HG02938 (cell line): ENCODE measurements at regions not wholly inside any gene's neighbourhood (a gene's known extent, or its start where the extent isn't known, plus 50 kb on each side); places are given as distances from the start of the nearest gene placed in this dataset.

Experiments used
- ATAC-seq: cut with Tn5 transposase; IDR thresholded peaks from one replicate; pipeline ENCODE4 v1.9.1; 2021; ENCODE audit warnings: mild to moderate bottlenecking, moderate library complexity; ENCODE audit not compliant: unreplicated experiment

DNA sequence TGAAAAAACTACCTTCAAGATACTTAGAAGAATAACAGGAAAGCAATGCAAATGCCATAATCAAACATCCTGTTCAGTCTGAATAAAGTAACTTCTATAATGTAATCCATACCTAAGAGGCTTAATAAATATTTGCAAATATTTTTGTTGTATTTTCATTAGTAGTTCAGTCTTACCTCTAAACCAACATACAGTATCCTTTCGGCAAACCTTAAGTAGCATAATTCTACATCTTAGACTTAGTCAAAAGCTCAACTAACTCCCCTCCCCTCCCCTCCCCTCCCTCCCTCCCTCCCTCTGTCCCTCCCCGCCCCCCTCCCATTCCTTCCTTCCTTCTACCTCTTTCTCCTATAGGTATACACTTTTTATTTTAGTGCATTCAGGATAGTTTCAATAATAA is 1373.2 kb downstream of the SUCLG1 start:
- no peak for ATAC-seq

DNA sequence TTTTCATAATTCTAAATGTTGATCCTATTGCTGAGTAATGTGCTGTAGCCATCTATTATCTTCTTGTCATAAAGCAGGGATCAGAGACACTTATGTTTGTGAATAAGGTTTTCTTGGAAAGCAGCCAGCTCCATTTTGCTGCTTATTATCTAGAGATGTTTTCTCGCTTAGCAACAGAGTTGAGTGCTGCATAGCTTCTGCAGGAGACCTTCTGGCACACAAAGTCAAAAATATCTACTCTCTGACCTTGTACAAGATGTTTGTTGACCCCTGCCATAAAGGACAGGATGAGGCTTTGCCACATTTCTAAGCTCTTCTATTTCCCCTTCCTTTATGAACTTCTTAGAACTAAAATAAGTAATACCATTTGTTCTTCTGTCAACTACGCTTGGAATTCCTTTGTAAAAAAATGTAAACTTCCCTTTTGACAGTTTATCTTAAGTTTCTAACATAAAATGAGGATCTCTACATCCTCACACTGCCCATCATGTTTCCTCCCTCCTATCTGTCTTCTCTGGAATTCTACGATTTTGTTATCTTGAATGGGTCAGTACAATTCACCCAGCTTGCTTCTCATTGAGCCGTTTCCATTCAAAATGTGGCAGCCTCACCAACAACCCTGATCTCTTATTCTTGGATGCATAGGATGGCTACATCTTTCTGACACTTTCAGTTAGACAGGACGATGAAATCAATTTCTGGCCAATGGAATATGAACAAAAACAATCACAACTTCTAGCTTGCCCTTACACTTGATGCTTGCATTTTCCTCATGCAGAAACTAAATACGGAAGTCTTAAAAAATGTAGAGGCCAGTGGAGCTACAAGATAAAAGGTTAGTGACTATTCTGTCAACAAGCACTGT is 1377.0 kb downstream of the SUCLG1 start:
- ATAC-seq: no peak

DNA sequence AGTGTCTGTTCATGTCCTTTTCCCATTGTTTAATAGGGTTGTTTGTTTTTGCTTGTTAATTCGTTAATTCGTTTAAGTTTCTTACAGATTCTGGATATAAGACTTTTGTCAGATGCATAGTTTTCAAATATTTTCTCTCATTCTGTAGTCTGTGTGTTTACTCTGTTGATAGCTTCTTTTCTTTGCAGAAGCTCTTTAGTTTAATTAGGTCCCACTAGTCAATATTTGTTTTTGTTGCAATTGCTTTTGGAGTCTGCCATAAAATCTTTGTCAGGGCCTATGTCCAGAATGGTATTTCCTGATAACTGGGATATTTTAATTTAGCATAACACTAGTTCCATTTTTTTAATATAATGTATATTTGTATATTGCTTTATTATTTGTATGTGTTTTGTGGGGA is 1380.1 kb downstream of the SUCLG1 start:
- ATAC-seq: no peak

DNA sequence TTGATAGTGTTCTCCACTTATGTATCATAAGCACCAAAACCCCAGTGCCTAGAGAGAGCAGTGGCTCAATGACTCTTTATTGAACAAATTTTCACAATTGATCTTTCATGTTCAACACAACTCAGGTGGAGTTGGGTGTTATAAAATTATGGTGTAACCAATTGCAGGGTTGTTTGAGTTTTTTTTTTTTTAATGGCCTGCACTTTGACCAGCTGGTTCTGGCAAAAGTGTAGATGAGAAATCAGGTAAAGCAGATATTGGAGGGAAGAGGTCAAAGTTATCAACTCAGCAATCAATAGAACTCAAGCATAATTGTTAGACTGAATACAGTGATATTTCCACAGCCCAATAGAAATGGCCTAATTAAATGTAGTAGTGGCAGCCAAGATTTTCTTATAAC is 1386.3 kb downstream of the SUCLG1 start:
- no peak for ATAC-seq

DNA sequence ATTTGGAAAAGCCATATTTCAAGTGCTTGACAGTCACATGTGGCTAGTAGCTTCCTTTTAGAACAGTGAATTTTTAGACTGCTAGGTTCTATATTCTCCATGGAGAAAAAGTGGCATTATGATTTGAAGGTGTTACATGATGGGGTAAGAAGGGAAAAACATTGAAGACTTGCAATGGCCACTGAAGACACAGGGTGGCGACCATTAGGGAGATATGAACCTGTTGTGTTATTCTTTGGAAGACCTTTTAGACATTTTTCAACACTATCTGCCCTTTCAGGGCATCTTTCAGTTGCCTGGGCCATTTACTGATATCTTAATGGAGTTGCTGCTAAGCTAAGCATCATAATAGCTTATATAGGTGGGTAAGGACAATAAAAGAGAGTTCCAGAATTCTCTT is 1387.2 kb downstream of the SUCLG1 start:
- ATAC-seq: no peak

DNA sequence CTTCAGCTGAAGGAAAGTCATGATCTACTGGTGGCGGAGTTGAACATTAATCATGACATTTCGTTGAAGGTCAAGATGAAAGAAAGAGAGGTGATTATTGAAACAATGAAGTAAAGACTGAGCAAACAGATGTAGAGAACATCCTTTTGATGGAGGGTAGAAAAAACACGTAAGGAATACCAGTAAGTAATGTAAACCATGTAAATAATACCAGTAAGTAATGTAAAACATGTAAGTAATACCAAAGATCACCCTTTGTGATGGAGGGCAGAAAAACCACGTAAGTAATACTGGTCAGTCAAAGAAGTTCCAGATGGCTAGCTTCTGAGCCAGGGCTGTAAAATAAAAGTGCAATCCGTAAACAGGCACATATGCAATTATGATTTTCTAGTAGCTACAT is 1387.7 kb downstream of the SUCLG1 start:
- no peak for ATAC-seq

DNA sequence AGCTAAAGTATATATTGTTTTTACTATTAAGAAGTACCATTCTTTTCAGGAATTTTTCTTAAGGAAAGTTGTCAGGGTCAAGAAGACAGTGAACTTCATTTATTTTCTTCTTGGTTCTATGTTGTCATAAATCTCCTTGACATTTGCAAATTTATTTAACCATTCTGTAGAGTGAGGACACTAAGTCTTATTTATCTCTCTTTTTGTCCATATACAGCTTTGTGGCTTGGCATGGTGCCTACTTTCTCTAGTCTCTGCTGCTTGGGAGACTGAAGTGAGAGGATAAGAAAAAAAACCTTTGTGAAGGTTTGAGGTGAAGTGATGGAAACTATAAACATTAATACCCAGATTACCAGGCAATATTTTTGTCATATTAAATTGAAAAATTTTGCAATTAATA is 1389.4 kb downstream of the SUCLG1 start:
- ATAC-seq: no peak

DNA sequence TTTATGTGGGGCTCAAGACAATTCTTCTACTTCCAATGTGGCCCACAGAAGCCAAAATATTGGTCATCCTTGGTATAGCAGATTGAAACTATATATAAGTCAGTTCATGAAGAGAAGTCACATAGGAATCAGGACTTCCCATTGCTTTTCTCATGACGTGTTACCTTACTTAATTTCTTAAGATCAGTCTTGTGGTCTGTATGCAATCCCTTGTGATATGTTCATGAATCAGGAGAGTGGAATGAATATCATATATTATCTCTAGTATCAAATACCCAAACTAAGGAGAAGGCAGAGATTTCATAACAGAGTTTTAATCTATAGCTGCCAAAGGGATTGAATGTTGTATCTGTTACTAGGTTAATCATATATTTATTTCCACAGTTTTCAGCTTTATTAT is 1390.4 kb downstream of the SUCLG1 start:
- ATAC-seq: no peak

DNA sequence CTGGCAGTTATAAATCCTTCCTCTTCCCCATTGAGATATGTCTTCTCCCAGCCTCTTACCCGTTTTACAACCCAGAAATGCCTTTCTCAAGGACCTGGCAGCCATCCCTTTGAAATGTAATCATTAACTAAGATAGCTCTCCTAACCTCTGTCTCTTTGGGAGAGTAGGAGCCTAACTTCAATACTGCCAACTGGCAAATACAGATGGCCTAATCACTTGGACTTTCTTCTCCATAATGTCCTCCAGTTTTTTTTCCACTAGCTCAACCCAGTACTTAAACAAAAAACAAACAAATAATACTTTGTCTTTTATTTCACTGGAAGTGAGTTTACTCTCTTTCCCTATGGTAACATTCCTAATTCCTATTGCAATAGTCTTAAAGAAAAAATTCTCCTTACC is 1391.1 kb downstream of the SUCLG1 start:
- ATAC-seq: no peak

DNA sequence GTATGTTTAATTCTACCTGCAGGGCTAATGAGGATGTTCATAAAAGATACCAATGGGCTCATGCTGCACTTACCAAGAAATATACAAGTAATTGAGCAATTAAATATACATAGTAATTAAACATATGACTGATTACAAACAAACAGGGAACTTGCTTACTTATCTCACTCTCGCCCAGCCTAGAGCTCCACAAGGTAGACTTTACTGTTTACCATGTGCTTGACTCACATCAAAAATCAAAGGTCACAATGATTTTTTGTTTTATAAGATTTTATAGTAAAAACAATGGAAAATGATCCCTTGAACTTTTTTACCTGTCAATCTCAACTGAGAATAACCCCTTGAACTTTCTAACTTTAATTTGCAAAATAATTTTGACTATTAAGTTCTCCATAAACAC is 1395.1 kb downstream of the SUCLG1 start:
- no peak for ATAC-seq

DNA sequence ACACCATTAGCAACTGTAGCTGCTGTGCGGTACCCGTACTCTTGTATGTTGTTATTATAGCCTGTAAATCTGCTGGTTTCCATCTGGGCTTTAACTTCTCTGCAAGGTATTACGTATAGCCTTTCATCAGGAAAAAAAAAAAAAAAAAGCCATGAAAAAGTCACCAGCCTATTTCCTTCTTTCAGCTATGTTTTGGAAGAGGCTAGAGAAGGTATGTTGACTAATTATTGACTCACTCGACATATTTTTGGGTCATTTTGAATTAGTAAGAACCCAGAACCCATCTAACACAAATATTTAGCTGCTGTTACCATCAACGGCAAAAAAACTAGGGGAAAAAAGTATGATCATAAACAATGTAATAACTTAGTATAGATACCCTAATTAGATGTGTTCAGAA is 1395.6 kb downstream of the SUCLG1 start:
- ATAC-seq: no peak

DNA sequence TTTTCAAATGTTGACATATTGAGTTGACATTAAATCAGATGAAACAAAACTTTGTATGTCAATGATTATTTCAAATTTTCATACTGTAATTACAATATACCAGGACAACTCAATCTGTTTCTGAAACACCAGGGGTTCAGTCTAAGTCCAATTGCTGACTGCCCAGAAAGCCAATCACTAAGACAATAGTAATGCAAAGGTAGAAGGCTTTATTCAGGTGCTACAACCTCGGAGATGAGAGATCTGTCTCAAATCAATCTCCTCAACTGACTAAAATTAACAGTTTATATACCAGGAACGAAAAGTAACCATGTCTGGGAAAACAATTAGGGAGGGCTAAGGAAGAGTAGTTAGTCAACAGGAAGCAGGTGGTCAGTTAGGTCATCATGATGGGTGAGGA is 1400.4 kb downstream of the SUCLG1 start:
- ATAC-seq: no peak

DNA sequence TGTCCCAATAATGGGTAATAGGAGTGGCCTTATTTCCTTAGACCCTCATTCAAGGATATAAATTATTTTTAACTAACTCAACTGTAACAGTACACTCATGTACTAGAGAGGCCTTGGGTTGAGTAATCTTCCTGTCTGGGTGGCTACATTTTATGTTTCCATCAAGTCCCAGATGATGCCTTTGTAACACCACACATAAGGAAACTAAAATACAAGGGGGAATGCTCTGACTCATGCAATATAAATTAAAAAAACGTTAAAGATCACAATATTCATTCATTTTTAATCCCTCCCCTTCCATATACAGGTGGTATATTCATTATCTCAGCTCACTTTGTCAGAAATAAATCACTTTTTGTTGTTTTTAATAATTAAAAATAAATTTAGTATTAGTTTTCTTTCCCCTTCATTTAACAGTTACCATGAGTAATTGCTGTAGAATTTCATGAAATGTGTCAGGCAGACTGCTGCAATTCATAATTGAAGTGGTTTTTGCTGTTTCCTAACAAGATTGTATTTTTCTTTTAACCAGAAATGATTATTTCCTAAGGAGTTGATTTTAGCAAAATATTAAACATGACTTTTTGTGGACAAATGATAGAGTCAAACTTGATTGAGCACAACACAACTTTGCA is 1403.6 kb downstream of the SUCLG1 start:
- ATAC-seq: no peak

DNA sequence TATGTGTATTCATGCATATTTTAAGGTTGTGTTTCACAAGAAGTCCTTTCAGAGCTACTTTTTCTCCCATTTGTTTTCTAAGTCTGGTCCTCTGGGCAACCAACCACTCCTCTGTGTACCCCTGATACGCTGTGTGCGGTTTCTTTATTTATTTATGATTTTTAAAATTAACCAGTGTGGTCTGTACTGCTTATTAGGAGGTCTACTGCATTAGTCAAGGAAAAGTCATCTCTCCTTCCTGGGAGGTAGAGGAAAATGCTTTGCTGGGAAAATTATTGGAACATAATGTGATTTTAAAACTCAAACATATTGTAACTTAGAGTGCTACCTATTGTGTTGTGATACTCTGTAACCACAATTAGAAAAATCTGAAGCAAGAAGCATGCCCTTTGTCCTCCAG is 1404.3 kb downstream of the SUCLG1 start:
- no peak for ATAC-seq

DNA sequence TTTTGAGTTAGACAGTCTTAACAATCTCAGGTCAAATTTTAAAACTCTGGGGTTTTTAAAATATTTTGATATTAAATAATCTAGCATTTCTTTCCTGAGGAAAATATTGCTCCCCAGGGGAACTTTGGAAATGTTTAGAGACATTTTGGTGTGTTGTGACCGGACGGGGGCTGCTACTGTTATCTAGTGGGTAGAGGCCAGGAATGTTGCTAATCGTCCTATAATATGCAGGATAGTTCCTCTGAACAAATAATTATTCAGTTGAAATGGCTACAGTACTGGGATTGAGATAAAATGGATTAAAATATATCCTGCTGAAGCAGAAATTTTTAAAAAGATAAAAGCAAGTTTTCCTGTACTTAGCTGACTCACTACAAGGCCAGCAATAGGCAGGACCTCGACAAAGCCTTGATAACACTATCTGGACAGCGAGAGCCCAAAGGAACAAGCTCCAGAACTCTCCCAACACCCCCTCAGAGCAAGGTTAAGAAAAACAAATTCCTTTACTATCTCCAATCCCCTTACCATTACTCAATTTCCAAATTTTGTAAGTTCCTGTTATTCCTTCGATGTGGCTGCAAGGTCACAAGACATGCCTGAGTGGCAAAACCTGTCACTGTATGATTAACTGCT is 1407.4 kb downstream of the SUCLG1 start:
- no peak for ATAC-seq

DNA sequence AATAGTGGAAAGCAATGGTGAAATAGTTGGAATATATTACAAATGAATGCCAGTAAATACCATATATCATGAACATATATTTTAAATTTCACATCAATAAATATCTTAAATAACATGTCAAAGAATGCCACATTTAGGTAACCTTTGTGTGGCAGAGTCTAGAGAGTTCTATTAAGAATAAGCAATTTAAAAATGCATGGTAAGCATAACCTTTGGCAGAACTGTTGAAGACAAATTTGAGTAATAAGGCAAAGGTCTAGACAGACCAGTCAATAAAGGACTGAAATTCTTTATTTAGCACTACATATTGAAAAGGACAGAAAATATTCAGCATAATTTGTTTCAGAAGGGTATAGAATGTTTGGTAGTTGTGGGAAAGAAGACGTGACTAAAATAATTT is 1417.0 kb downstream of the SUCLG1 start:
- ATAC-seq: no peak

DNA sequence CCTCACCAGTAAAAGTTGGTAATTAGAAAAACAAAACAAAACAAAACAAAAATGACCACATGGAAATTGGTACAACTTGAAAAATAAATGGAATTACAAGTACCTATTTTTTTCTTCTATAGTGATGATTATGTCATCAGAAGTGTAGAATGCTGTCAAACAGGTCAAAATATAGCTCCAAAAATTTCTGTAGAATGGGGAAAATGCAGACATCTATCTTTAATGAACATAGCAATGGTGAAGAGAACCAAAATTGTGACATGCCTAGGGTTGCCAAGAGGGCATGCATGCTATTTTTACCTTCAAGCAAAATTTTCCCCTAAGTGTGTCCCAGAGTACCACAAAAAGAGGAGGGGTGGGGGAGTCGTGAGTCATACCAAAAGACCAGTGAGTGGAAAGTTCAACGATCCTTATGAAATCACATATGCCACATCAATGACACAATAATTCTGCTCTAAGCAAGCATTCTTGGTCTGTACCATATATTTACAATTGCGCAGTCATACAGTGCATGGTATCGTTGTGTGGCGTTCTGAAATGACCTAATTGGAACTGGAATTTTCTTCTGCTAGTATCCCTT is 1436.4 kb downstream of the SUCLG1 start:
- ATAC-seq: no peak

DNA sequence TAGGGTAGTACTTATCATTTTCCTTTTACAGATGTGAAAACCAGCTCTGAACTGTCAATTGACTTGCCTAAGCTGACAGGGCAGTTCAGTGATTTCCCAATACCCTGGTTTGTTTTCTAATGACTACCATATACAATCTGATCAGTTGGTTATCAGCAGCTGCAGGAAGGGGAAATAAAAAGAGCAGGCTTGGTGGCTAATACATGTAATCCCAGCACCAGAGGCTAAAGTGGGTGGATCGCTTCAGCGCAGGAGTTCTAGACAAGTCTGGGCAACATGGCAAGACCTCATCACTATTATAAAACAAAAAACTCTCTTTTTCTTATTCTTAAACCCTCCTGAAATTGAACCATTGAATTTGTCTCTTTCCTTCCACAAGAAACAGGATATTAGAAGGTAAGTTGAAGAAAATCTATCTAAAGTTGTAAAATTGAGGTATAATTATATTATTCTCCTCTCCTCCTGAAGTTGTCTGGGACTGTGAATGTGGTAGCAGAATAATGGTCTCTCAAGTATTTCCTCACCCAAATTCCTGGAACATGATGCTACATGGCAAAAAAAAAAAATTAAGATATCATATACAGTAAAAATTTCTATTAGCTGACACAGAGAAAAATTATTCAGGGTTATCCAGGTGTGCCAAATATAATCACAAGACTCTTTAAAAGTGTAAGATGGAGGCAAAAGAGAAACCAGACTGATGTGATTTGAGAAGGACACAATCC is 1441.6 kb downstream of the SUCLG1 start:
- no peak for ATAC-seq

DNA sequence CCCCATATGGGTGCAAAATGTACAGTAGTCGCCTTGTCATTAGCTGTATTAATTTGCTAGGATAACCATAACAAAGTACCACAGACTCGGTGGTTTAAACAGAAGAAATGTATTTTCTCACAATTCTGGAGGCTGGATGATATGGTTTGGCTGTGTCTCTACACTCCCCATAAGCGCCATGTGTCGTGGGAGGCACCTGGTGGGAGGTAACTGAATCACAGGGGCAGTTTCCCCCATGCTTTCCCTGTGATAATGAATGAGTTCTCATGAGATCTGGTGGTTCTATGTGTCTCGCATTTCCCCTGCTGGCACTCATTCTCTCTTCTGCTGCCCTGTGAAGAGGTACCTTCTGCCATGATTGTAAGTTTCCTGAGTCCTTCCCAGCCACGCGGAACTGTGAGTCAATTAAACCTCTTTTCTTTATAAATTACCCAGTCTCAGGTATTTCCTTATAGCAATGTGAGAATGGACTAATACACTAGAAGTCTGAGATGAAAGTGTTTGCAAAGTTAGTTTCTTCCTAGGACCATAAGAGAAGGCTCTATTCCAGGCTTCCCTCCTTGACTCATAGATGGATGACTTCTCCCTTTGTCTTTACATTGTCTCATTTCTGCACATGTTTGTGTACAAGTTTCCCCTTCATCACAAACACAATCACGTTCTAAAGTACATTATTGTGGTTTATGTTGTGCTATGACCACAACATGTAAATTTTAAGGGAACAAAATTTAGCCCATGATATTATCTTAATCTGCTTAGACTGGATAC is 1442.6 kb downstream of the SUCLG1 start:
- no peak for ATAC-seq

DNA sequence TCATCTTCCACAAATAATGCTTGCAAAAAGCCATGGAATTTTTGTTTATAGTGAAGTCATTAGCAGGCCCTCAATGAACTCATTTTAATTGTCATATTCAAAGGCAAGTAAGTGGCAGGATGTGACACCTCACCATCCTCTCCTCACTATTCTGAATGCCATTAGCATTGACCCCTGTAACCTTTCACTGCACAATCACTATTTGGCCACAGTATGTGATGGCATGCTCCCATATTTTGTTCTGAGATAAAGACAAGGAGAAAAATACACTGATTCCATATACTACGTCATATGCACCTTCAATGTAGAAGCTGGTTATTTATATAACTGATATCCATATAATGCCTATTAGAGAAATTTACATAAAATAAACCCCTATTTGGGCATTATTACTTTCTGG is 1443.2 kb downstream of the SUCLG1 start:
- no peak for ATAC-seq
